Mucosa of descending colon (tissue), 3 donors: ENCODE measurements at regions not wholly inside any gene's neighbourhood (a gene's known extent, or its start where the extent isn't known, plus 50 kb on each side); places are given as distances from the start of the nearest gene placed in this dataset.

ENCODE experiments used
- ATAC-seq: fragments of 200-7000 bp; cut with Tn5 transposase; one replicate; pipeline ENCODE4 v1.9.1; 2020; ENCODE audit warnings: mild to moderate bottlenecking, moderate library complexity
- DNase-seq, 3 donors: peaks; one replicate each; pipeline ENCODE4 v3.0.0-alpha.2; 2020
- H3K36me3 ChIP-seq: fragments of 200-600 bp; one replicate; pipeline ENCODE4 v1.8.0; 2021; ENCODE audit warnings: low read depth, mild to moderate bottlenecking
- H3K4me1 ChIP-seq: fragments of 200-600 bp; one replicate; pipeline ENCODE4 v1.8.0; 2021; ENCODE audit warnings: low read depth, mild to moderate bottlenecking
- H3K4me3 ChIP-seq: fragments of 200-600 bp; one replicate; pipeline ENCODE4 v1.8.0; 2021; ENCODE audit warnings: mild to moderate bottlenecking
- H3K9me3 ChIP-seq: fragments of 200-600 bp; one replicate; pipeline ENCODE4 v1.8.0; 2021; ENCODE audit warnings: mild to moderate bottlenecking
- intact Hi-C, 2 donors: fragments of 100-400 bp; cut with DNase I in 1 of 2; cut with micrococcal nuclease in 1 of 2; formaldehyde crosslinking; loops; one replicate each; pipeline versions ENCODE4 v1.11.0 to v1.11.1; 2022; cut with DNase I, micrococcal nuclease
- TF ChIP-seq, protein P1 (sequence below): fragments of 200-600 bp; IDR thresholded peaks from one replicate; pipeline ENCODE4 v1.8.0; 2022; ENCODE audit warnings: antibody characterized with exemption, mild to moderate bottlenecking
- donor health status: DM: no; HTN: no; CAD: no; lungs with moderate emphysema.
- donor health status: DM: no; HTN: no; CAD: no.
- donor health status: DM: no; HTN: yes; CAD: no.

DNA sequence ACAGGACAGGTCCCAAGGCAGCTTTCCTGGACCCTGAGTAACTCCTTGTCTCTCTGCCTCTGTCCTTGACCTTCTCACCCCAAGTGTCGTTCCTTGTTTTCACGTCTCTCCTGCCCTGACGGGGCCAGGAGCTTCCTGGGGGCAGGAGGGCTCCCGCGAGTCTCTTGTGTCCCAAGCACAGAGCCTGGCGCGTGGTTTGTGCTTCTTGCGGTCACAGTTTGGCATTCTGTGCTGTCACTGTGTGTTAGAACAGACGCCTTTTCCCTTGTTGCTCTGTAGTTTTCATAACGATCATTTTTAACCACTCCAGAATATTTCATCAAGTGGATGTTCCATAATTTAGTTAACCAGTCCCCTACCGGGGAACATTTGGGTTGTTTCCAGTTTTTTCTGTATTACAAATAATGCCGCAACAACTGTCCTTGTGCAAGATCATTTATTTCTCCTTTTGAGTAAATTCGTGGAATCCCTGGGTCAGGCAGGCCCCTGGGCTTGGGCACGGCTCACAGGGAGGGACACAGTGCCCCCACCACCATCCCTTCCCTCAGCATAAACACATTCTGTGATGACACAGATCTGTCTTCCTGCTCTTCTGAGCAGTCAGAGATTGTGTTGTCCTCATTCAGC is 71.9 kb downstream of the TSPAN17 start:
- no peak for ATAC-seq

DNA sequence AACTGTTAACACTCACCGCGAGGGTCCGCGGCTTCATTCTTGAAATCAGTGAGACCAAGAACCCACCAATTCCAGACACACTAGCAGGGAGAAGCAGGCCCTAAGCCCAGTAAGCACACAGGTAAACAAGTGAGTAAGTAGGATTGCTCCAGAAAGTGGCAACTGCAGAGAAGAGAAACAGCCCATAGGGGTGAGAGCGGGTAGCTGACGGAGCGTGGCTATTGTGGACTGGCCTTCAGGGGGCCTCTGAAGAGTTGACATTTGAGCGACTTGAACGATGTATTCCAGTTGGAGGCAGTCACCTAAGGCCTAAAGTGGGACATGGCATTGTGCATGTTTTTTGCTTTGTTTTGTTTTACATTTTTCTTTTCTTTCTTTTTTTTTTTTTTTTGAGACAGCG is 74.2 kb downstream of the TSPAN17 start:
- TF ChIP-seq, protein P1, sequence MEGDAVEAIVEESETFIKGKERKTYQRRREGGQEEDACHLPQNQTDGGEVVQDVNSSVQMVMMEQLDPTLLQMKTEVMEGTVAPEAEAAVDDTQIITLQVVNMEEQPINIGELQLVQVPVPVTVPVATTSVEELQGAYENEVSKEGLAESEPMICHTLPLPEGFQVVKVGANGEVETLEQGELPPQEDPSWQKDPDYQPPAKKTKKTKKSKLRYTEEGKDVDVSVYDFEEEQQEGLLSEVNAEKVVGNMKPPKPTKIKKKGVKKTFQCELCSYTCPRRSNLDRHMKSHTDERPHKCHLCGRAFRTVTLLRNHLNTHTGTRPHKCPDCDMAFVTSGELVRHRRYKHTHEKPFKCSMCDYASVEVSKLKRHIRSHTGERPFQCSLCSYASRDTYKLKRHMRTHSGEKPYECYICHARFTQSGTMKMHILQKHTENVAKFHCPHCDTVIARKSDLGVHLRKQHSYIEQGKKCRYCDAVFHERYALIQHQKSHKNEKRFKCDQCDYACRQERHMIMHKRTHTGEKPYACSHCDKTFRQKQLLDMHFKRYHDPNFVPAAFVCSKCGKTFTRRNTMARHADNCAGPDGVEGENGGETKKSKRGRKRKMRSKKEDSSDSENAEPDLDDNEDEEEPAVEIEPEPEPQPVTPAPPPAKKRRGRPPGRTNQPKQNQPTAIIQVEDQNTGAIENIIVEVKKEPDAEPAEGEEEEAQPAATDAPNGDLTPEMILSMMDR = no peak
- Histone ChIP-seq H3K4me1 (no peaks in the 10 kb centered on the region), H3K36me3 (no peaks in the 10 kb centered on the region), H3K9me3 (no peaks in the 10 kb centered on the region), H3K4me3 (no peak overlapping the region)
- DNase-seq = no peak
- ATAC-seq = no peak
- intact Hi-C loops = no loop called here

More for the DNA sequence above, 71.9 kb downstream of the TSPAN17 start:
- Histone ChIP-seq H3K4me1 (no peaks in the 10 kb centered on the region), H3K36me3 (no peaks in the 10 kb centered on the region), H3K9me3 (no peaks in the 10 kb centered on the region), H3K4me3 (no peak overlapping the region)
- TF ChIP-seq, protein P1 = no peak
- intact Hi-C loops = no loop called here
- DNase-seq = no peak

DNA sequence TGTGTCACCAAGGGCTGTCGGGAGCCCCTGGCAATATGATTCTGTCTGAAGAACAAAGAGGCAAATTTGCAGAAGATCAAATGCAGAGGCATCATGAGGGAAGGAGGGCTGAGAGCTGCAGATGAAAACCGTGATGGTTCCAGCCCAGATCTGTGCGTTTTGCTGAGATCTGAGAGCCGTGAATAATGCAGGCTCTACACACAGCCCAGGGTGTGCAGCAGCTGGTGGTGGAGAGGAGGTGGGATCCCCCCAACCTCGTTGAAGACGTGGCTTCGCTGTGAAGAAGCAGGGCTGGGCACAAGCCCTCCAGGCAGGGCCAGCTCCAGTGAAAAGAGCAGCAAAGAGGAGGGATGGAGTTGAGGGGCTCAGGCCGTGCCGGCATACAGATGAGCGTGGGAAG is 75.5 kb downstream of the TSPAN17 start:
- H3K4me3 ChIP-seq = no peak overlapping the region
- no peaks in the 10 kb centered on the region for H3K9me3 ChIP-seq
- no peaks in the 10 kb centered on the region for H3K36me3 ChIP-seq
- intact Hi-C loops = no loop called here
- TF ChIP-seq, protein P1 = no peak
- DNase-seq (no peak), ATAC-seq (no peak)
- H3K4me1 ChIP-seq = no peaks in the 10 kb centered on the region

DNA sequence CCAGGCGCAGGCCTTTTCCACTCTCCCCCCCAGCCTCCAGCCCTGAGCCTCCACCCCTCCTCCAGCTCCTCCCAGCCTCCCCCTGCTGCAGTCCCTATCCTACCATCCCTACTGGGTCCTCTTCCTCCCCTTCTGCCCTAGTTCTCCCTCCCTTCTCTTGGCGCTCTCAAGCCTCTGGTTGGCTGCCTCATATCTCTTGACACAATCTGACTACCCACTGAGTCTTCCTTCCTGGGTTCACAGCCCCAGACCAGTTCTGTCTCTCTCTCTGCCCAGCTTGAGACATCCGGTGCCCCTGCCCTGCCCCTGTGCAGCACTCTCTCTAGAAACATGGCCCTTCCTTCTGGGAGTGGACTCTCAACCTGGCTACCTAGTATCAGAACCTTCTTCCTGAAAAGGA is 76.2 kb downstream of the TSPAN17 start:
- Histone ChIP-seq H3K4me1 (no peaks in the 10 kb centered on the region), H3K36me3 (no peaks in the 10 kb centered on the region), H3K9me3 (no peaks in the 10 kb centered on the region), H3K4me3 (no peak overlapping the region)
- TF ChIP-seq, protein P1 = no peak
- DNase-seq (no peak), ATAC-seq (no peak)
- intact Hi-C loops = no loop called here

DNA sequence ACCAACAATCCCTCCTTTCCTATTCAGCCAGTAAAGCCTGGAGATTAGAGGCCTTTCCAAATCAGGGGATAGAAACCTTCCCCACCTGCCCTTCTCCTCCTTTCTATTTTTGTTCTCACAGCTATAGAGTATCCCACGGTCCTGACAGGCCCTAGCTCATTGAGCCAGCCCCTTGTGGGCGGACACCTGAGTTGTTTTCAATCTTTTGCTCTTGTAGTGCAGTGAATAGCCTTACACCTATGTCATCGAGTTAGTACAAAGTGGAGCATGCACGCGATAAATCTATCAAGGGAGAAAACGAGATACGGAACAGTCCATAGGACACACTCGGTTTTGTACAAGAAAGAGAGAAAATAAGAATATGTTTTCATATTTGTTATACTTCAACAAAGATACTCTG is 77.2 kb downstream of the TSPAN17 start:
- Histone ChIP-seq H3K36me3 (no peaks in the 10 kb centered on the region), H3K4me3 (no peak overlapping the region), H3K9me3 (no peaks in the 10 kb centered on the region), H3K4me1 (no peaks in the 10 kb centered on the region)
- no peak for DNase-seq
- no peak for ATAC-seq
- TF ChIP-seq, protein P1 = no peak
- intact Hi-C loops = no loop called here
